BLaER1 (cell line): ENCODE measurements at regions not wholly inside any gene's neighbourhood (a gene's known extent, or its start where the extent isn't known, plus 50 kb on each side); places are given as distances from the start of the nearest gene placed in this dataset.
"Not testable (repeated sequence)": the region's sequence is repeated elsewhere in the genome, so short reads cannot be mapped to it uniquely, and the experiment has no call there.

Source experiments
- H3K27ac ChIP-seq: shearing (Covaris generic); formaldehyde crosslinking; 2 replicates; pipeline ENCODE4 v1.8.1; 2022
- H3K27me3 ChIP-seq: shearing (Covaris generic); formaldehyde crosslinking; 2 replicates; pipeline ENCODE4 v1.8.1; 2022
- H3K36me3 ChIP-seq: shearing (Covaris generic); formaldehyde crosslinking; 2 replicates; pipeline ENCODE4 v1.8.1; 2022
- H3K4me1 ChIP-seq: shearing (Covaris generic); formaldehyde crosslinking; 2 replicates; pipeline ENCODE4 v1.8.1; 2022
- H3K4me2 ChIP-seq: shearing (Covaris generic); formaldehyde crosslinking; 2 replicates; pipeline ENCODE4 v1.8.1; 2022
- H3K4me3 ChIP-seq: shearing (Covaris generic); formaldehyde crosslinking; 2 replicates; pipeline ENCODE4 v1.8.1; 2022
- H3K9ac ChIP-seq: shearing (Covaris generic); formaldehyde crosslinking; 2 replicates; pipeline ENCODE4 v1.8.1; 2022
- H3K9me3 ChIP-seq: shearing (Covaris generic); formaldehyde crosslinking; 2 replicates; pipeline ENCODE4 v1.8.1; 2022
- H4K20me1 ChIP-seq: shearing (Covaris generic); formaldehyde crosslinking; 2 replicates; pipeline ENCODE4 v1.8.1; 2022
- Cebpa-rat ChIP-seq: shearing (Covaris generic); IDR thresholded peaks from 2 replicates; pipeline ENCODE4 v1.8.1; 2022

DNA sequence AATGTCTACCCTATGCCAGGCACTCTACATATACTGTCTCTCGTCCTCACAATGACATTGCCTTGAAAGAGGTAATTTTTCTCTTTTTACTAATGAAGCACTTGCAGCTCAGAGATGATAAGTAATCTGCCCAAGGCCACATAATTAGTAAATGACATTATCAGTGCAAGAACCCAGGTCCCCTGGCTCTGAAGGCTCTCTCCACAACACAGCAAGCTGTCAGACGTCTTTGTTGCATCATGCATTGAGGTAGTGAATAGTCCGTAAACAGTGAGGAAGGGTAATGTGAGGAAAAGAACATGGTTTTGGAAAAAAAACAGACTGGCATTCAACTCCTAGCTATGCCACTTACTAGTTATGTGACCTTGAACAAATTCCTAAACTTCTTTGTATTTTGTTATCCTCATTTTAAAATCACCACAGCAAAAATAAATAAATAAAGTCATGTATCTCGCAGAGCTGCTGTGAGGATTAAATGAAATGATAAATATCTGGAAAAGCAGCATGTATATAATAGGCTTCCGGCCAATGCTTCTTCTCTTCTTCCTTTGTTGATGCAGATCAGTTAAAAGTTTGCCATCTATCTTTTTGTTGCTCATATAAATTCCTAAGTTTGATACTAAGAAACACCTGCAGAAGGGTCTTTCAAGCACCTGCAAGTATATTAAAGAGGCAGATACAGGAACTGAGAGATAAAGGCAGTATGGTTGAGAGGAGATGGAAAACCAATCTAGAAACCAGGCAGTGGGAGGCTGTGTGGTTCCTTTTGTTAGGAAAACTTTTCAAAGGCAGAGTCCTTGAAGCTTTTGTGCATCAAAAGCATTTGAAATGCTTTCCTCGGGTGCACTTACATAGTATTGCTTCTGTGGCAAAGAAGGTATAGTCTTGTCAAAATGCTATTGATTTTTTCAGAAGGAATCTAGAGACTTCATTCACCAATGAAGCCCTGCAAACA, 82.8 kb downstream of the BTG1 start:
- Histone ChIP-seq H3K27me3 (no peaks in the 10 kb centered on the region), H3K4me3 (no peak overlapping the region), H4K20me1 (no peaks in the 10 kb centered on the region), H3K9me3 (peaks cover 2% of the 10 kb centered on the region; the same call in 1 of the 2 replicates), H3K27ac (no peak overlapping the region), H3K9ac (no peak overlapping the region), H3K4me2 (no peak overlapping the region; the same call in 1 of the 2 replicates), H3K36me3 (no peaks in the 10 kb centered on the region), H3K4me1 (peaks cover 44% of the 10 kb centered on the region)
- no peak for TF ChIP-seq Cebpa-rat

DNA sequence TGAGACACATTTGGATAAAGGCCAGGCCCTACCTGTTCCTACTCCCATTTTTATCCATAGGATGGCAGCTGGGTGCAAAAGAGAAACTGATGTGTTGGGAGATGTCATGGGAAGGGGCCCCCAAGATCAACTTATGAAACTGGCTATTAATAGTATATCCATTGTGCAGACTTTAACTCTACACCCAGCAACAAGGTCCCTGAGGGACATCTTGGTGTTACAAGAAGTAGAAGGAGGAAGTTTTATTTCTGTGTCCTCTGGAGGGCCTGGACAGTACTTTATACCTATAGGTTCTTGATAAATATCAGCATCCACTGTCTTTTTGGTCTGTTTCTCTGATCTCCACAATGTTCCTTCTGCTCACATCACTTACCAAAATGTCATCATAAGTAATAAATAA, 84.6 kb downstream of the BTG1 start:
- Histone ChIP-seq H3K36me3 (no peaks in the 10 kb centered on the region), H4K20me1 (no peaks in the 10 kb centered on the region), H3K4me1 (peaks cover 44% of the 10 kb centered on the region), H3K27me3 (no peaks in the 10 kb centered on the region), H3K27ac (peak overlapping the region; percentile 70), H3K4me2 (peak overlapping the region; percentile 86), H3K9ac (no peak overlapping the region), H3K9me3 (peaks cover 9% of the 10 kb centered on the region; the same call in 1 of the 2 replicates), H3K4me3 (peak overlapping the region; percentile 16)
- no peak for TF ChIP-seq Cebpa-rat

DNA sequence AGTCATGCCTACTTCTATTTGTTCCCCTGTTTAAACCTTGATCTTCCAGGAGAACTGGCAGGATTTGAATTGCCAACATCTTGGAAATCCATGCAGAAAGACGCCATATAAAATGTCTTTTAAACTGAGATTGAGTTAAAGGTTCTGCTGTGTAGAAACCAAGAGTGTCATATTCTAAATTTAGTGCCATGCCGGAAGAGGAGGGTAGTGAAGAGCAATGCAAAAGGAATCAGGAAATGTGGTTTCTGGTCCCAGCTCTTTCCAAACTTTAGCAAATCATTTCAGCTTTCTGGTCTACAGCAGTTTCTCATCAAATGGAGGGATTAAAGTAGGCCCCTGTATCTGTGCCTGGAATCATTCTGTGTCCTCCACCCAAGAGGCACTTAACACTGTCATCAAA, 85.7 kb downstream of the BTG1 start:
- no peaks in the 10 kb centered on the region for H3K36me3 ChIP-seq
- peaks cover 44% of the 10 kb centered on the region for H3K4me1 ChIP-seq
- no peaks in the 10 kb centered on the region for H4K20me1 ChIP-seq
- peaks cover 9% of the 10 kb centered on the region; the same call in 1 of the 2 replicates for H3K9me3 ChIP-seq
- peak overlapping the region; percentile 3; the same call in 1 of the 2 replicates for H3K9ac ChIP-seq
- peak overlapping the region; percentile 86 for H3K4me2 ChIP-seq
- TF ChIP-seq Cebpa-rat, result no peak
- no peaks in the 10 kb centered on the region for H3K27me3 ChIP-seq
- H3K4me3 ChIP-seq, result peak overlapping the region; percentile 42
- H3K27ac ChIP-seq, result peak overlapping the region; percentile 70

DNA sequence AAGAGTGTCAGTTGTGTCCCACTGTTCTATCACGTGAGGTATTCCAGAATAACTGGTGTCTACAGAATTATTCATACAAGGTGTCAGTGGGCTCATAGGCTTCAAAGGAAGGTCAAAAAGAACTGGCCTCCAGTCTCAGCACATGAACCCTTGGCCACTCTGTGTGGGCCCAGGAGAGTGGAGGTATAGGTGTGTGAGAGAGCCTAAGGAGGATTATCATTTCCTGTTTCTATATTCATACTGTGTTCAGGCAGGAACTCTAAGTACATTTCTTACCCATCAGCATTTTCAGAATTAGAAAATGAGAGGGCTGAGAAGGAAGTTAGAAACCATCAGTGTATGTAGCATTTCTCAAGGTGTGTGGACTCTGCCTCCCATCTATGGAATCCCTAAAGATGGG, 87.0 kb downstream of the BTG1 start:
- Histone ChIP-seq H3K27ac (no peak overlapping the region), H3K4me2 (peak overlapping the region; percentile 86), H3K36me3 (no peaks in the 10 kb centered on the region), H3K27me3 (no peaks in the 10 kb centered on the region), H3K9ac (no peak overlapping the region), H3K9me3 (peaks cover 9% of the 10 kb centered on the region; the same call in 1 of the 2 replicates), H4K20me1 (no peaks in the 10 kb centered on the region), H3K4me3 (no peak overlapping the region), H3K4me1 (peaks cover 44% of the 10 kb centered on the region)
- TF ChIP-seq Cebpa-rat, result no peak

DNA sequence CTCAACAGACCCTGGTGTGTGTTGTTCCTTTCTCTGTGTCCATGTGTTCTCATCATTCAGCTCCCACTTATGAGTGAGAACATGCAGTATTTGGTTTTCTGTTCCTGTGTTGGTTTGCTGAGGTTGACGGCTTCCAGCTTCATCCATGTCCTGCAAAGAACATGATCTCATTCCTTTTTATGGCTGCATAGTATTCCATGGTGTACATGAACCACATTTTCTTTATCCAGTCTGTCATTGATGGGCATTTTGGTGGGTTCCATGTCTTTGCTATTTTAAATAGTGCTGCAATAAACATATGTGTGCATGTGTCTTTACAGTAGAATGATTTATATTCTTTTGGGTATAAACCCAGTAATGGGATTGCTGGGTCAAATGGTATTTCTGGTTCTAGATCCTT, 88.9 kb downstream of the BTG1 start:
- H3K36me3 ChIP-seq, H3K9me3 ChIP-seq, H4K20me1 ChIP-seq, H3K4me2 ChIP-seq, H3K9ac ChIP-seq, H3K27me3 ChIP-seq, H3K4me3 ChIP-seq, H3K27ac ChIP-seq: not testable (repeated sequence)
- H3K4me1 ChIP-seq, result peaks cover 33% of the 10 kb centered on the region

DNA sequence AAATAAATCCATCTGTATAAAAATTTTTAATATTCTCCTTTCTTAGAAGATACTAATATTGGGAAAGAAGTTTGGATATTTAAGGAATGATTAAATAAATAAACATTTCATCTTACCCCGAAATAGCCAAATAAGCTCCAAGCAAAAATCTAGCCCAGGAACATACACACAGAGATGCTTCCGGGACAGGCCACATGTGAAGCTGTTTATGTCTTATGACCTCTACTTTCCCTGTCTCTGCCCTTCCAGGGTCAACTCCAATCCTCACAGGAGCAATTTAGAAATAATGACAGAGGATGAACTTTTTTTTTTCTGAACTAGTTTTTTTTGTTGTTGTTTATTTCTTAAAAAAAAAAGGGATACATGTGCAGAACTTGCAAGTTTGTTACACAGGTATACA, 89.4 kb downstream of the BTG1 start:
- H3K36me3 ChIP-seq, result no peaks in the 10 kb centered on the region

DNA sequence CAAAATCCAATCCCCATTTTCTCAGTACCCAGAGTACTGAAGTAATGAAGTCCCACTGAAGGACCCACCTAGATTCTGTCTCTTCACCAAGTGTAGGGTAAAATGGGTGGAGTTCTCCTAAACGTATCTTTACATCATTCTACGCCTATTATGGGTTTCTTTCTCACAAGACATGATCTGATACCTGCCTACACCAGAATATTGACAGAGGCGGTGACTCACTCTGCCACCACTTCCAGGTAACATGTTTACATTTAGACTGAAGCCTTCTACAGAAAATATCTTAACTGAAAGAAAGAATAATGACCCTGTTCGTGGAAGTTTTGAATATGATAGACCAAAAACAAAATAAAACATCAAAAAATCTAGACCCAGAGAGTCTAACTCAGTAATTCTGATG, 89.8 kb downstream of the BTG1 start:
- Histone ChIP-seq H3K4me3 (no peak overlapping the region), H3K9me3 (peaks cover 9% of the 10 kb centered on the region; the same call in 1 of the 2 replicates), H3K4me1 (peaks cover 24% of the 10 kb centered on the region), H3K4me2 (no peak overlapping the region), H4K20me1 (no peaks in the 10 kb centered on the region), H3K9ac (no peak overlapping the region), H3K27me3 (no peaks in the 10 kb centered on the region), H3K27ac (no peak overlapping the region), H3K36me3 (no peaks in the 10 kb centered on the region)
- no peak for TF ChIP-seq Cebpa-rat

More for the DNA sequence above, 89.4 kb downstream of the BTG1 start:
- Histone ChIP-seq H3K4me3 (no peak overlapping the region), H3K9ac (no peak overlapping the region), H3K4me1 (peaks cover 28% of the 10 kb centered on the region), H3K27ac (no peak overlapping the region), H3K9me3 (peaks cover 9% of the 10 kb centered on the region; the same call in 1 of the 2 replicates), H3K4me2 (no peak overlapping the region), H3K27me3 (no peaks in the 10 kb centered on the region), H4K20me1 (no peaks in the 10 kb centered on the region)
- TF ChIP-seq Cebpa-rat, result no peak

DNA sequence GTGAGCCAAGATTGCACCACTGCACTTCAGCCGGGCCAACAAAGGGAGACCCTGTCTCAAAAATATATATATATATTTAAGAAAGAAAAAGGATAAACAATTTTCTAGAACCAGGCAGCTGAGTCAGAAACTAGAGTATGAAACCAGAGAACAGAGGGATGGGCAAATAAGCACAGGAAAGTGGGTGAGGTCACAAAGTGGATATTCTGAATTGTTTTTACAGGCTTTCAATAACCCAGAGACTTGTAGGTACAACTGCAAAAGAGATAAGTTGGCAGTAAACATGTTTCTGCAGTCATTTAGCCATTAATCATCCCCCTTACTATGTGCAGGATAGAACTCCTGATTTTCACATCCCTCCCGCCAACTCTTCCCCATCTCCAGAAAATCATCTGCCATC, 94.2 kb downstream of the BTG1 start:
- H3K27ac ChIP-seq, result no peak overlapping the region
- H3K27me3 ChIP-seq, result no peaks in the 10 kb centered on the region
- TF ChIP-seq Cebpa-rat, result no peak
- no peak overlapping the region for H3K9ac ChIP-seq
- no peaks in the 10 kb centered on the region; the same call in 1 of the 2 replicates for H3K9me3 ChIP-seq
- no peak overlapping the region for H3K4me2 ChIP-seq
- H3K4me1 ChIP-seq, result no peaks in the 10 kb centered on the region; the same call in 1 of the 2 replicates
- no peaks in the 10 kb centered on the region for H3K36me3 ChIP-seq
- H4K20me1 ChIP-seq, result no peaks in the 10 kb centered on the region
- H3K4me3 ChIP-seq, result no peak overlapping the region

DNA sequence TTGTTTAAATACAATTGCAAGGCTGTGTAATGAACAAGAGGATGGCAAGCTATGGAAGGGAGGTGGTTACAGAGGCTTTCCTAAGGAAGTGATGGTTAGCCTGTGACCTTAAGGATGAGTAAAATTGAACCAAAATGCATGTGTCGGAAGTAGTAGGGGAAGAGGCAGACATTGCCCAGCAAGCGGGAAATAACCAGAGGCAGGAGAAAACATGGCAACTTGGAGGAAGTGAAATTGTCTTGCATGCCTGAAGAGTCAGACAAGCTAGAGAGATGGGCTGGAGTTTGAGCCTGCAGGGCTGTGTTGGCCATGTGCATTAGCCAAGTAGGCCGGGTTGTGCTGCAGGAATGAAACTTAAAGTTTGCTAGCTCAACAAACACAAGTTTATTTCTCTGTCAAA, 96.2 kb downstream of the BTG1 start:
- Histone ChIP-seq H3K27me3 (no peaks in the 10 kb centered on the region), H3K9ac (no peak overlapping the region), H3K36me3 (no peaks in the 10 kb centered on the region), H3K4me2 (no peak overlapping the region), H3K4me3 (no peak overlapping the region), H4K20me1 (no peaks in the 10 kb centered on the region), H3K4me1 (no peaks in the 10 kb centered on the region; the same call in 1 of the 2 replicates), H3K27ac (no peak overlapping the region), H3K9me3 (no peaks in the 10 kb centered on the region; the same call in 1 of the 2 replicates)
- no peak for TF ChIP-seq Cebpa-rat

DNA sequence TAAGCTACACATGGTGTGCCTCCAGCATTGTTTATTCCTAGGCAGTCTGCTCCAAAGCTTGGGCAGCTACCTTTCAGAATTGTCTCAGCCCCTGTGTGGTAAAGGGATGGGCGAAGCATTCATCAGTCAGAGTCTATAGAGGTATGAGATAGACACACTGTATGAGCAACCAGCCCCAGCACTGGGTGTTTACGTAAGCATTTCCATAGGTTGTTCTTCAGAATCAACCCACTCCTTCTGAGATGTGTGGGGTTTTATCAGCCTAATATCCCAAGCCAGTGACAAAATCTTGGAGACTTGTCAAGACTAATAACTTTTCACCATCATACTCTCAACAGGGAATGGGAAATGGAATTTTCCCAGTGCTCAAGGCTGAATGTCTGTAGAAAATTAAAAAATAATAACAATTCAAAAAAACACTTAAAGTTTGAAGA, 98.2 kb downstream of the BTG1 start:
- no peak overlapping the region for H3K9ac ChIP-seq
- no peaks in the 10 kb centered on the region for H4K20me1 ChIP-seq
- H3K27me3 ChIP-seq, result no peaks in the 10 kb centered on the region
- H3K9me3 ChIP-seq, result no peaks in the 10 kb centered on the region; the same call in 1 of the 2 replicates
- no peak overlapping the region for H3K4me3 ChIP-seq
- H3K4me2 ChIP-seq, result no peak overlapping the region
- no peaks in the 10 kb centered on the region; the same call in 1 of the 2 replicates for H3K4me1 ChIP-seq
- TF ChIP-seq Cebpa-rat, result no peak
- H3K36me3 ChIP-seq, result no peaks in the 10 kb centered on the region
- no peak overlapping the region for H3K27ac ChIP-seq
